ENCODE measurements at regions not wholly inside any gene's neighbourhood (a gene's known extent, or its start where the extent isn't known, plus 50 kb on each side); places are given as distances from the start of the nearest gene placed in this dataset.

- 35% methylated on average over 17 of the region's 17 CpGs for WGBS
Observed at GRCh38 chr6:10314163-10314955, 100.5 kb downstream of the TFAP2A start.

GRCh38 chr6:10313799-10314162 is 101.1 kb downstream of the TFAP2A start:
- TF ChIP-seq REST (IDR thresholded peaks at IDR 0.05) = no peak
- TF ChIP-seq SP1 (IDR thresholded peaks at IDR 0.05) = no peak
- TF ChIP-seq MAX (IDR thresholded peaks at IDR 0.05) = no peak
- no peak for TF ChIP-seq JUND (IDR thresholded peaks at IDR 0.05)
- TF ChIP-seq EGR1 (IDR thresholded peaks at IDR 0.05; ENCODE audit: low read depth in 2 of 2) = no peak
- TF ChIP-seq CTCF (IDR thresholded peaks at IDR 0.05; ENCODE audit: low read depth, low read length, missing input control) = no peak
- no peak for TF ChIP-seq FOXA1 (IDR thresholded peaks at IDR 0.05)
- no peak for TF ChIP-seq TAF1 (conservative IDR thresholded peaks at IDR 0.05)
- no peak for TF ChIP-seq GABPA (IDR thresholded peaks at IDR 0.05 in 1 of 2, conservative IDR thresholded peaks at IDR 0.05 in 1 of 2)
- no peak for TF ChIP-seq YY1 (IDR thresholded peaks at IDR 0.05)
- no peak for TF ChIP-seq ATF3 (IDR thresholded peaks at IDR 0.05)
- TF ChIP-seq FOXA2 (IDR thresholded peaks at IDR 0.05) = no peak
- no peak for TF ChIP-seq RAD21 (IDR thresholded peaks at IDR 0.05)
- no peak for TF ChIP-seq HNF4G (IDR thresholded peaks at IDR 0.05)

More at GRCh38 chr6:10314163-10314955, 100.5 kb downstream of the TFAP2A start:
- no peaks in the 10 kb centered on the region for H3K9me3 ChIP-seq (ENCODE audit: control insufficient read depth in 4 of 4, low read length in 3 of 4)
- no peaks in the 10 kb centered on the region for H3K4me1 ChIP-seq (ENCODE audit: control insufficient read depth in 4 of 4, insufficient read depth in 4 of 4, low read length in 3 of 4)
- DNase-seq (ENCODE audit: low spot score) = no peak
- TF ChIP-seq HNF4A (conservative IDR thresholded peaks at IDR 0.05) (no peak), YY1 (IDR thresholded peaks at IDR 0.05) (no peak), CTCF (IDR thresholded peaks at IDR 0.05; ENCODE audit: low read depth, low read length, missing input control) (no peak), JUND (IDR thresholded peaks at IDR 0.05) (no peak), NR2F2 (IDR thresholded peaks at IDR 0.05) (no peak), RAD21 (IDR thresholded peaks at IDR 0.05) (no peak)
- no peak overlapping the region for H3K27ac ChIP-seq (ENCODE audit: low read depth in 1 of 2, low read length in 2 of 2)
- H3K36me3 ChIP-seq (ENCODE audit: control insufficient read depth in 4 of 4, insufficient read depth in 3 of 4, low read depth in 1 of 4, low read length in 3 of 4) = no peaks in the 10 kb centered on the region
- H3K4me3 ChIP-seq (ENCODE audit: low read depth in 1 of 3, low read length in 3 of 3) = no peak overlapping the region
- no peak overlapping the region for H3K9ac ChIP-seq (ENCODE audit: low read depth in 1 of 2, low read length in 2 of 2)
- peaks cover 0 to 9% (median 0%) of the 10 kb centered on the region in 4 donors for H3K27me3 ChIP-seq (ENCODE audit: control insufficient read depth in 4 of 4, insufficient read depth in 4 of 4, low read length in 3 of 4)

More at GRCh38 chr6:10313799-10314162, 101.1 kb downstream of the TFAP2A start:
- no peaks in the 10 kb centered on the region for H3K9me3 ChIP-seq (ENCODE audit: control insufficient read depth in 4 of 4, low read length in 3 of 4)
- H3K4me1 ChIP-seq (ENCODE audit: control insufficient read depth in 4 of 4, insufficient read depth in 4 of 4, low read length in 3 of 4) = no peaks in the 10 kb centered on the region
- WGBS = 56% methylated on average over 5 of the region's 5 CpGs
- peaks cover 0 to 7% (median 0%) of the 10 kb centered on the region in 4 donors for H3K27me3 ChIP-seq (ENCODE audit: control insufficient read depth in 4 of 4, insufficient read depth in 4 of 4, low read length in 3 of 4)
- DNase-seq (ENCODE audit: low spot score) = no peak
- no peaks in the 10 kb centered on the region for H3K36me3 ChIP-seq (ENCODE audit: control insufficient read depth in 4 of 4, insufficient read depth in 3 of 4, low read depth in 1 of 4, low read length in 3 of 4)
- H3K27ac ChIP-seq (ENCODE audit: low read depth in 1 of 2, low read length in 2 of 2) = no peak overlapping the region
- no peak overlapping the region for H3K9ac ChIP-seq (ENCODE audit: low read depth in 1 of 2, low read length in 2 of 2)
- H3K4me3 ChIP-seq (ENCODE audit: low read depth in 1 of 3, low read length in 3 of 3) = no peak overlapping the region

Data from liver (tissue), 8 donors.